ENCODE measurements at regions not wholly inside any gene's neighbourhood (a gene's known extent, or its start where the extent isn't known, plus 50 kb on each side); places are given as distances from the start of the nearest gene placed in this dataset.

- TF ChIP-seq, protein P1, sequence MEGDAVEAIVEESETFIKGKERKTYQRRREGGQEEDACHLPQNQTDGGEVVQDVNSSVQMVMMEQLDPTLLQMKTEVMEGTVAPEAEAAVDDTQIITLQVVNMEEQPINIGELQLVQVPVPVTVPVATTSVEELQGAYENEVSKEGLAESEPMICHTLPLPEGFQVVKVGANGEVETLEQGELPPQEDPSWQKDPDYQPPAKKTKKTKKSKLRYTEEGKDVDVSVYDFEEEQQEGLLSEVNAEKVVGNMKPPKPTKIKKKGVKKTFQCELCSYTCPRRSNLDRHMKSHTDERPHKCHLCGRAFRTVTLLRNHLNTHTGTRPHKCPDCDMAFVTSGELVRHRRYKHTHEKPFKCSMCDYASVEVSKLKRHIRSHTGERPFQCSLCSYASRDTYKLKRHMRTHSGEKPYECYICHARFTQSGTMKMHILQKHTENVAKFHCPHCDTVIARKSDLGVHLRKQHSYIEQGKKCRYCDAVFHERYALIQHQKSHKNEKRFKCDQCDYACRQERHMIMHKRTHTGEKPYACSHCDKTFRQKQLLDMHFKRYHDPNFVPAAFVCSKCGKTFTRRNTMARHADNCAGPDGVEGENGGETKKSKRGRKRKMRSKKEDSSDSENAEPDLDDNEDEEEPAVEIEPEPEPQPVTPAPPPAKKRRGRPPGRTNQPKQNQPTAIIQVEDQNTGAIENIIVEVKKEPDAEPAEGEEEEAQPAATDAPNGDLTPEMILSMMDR (IDR thresholded peaks at IDR 0.05; ENCODE audit: insufficient read depth, missing control alignments): no peak
- FAIRE-seq: no peak
- DNase-seq (ENCODE audit: insufficient read length, low spot score): no peak
Observed at GRCh38 chr6:94270091-94270948, 851.0 kb upstream of the EPHA7 start.

DNA sequence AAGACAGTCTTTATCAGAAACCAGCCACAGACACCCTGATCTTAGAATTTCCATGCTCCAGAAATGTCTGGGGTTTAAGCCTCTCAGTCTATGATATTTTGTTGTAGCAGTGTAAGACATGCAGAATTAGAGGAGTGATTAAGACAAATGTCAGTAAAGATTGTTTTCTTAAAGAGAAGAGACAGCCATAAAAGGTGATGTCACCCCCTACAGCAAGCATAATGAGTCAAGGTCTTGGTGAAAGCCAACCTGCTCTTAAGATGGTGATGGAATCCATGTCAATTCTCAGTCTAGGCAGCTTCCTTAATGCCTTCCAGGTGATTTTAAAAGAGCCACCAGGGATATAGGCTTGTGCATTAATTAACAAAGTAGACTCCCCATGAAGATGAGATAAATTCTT, 849.9 kb upstream of the EPHA7 start:
- TF ChIP-seq, protein P1 (IDR thresholded peaks at IDR 0.05; ENCODE audit: insufficient read depth, missing control alignments): no peak
- no peak for FAIRE-seq
- no peak for DNase-seq (ENCODE audit: insufficient read length, low spot score)

GRCh38 chr6:94260765-94261164, 841.4 kb upstream of the EPHA7 start:
- FAIRE-seq: no peak

DNA sequence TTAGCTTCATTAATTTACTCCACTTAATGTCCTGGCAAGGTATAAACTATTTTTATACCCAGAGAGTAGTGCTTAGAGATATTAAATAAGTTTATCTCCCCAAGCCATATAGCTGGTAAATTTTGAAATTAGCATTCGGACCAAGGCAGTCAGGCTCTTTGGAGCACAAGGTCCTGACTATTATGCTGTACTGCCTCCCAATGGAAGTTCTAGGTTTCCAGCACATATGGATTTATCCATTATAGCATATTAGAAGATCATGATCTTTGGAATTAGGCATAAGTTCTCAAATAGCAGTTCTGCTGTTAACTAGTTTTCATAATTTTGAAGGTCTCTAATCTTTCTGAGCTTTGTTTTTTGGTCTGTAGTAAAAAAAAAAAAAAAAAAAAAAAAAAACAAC, 835.3 kb upstream of the EPHA7 start:
- no peak for FAIRE-seq
- TF ChIP-seq, protein P1 (IDR thresholded peaks at IDR 0.05; ENCODE audit: insufficient read depth, missing control alignments): peak; percentile 65
- DNase-seq (ENCODE audit: insufficient read length, low spot score): no peak

More at GRCh38 chr6:94260765-94261164, 841.4 kb upstream of the EPHA7 start:
- no peak for DNase-seq (ENCODE audit: insufficient read length, low spot score)
- TF ChIP-seq, protein P1 (IDR thresholded peaks at IDR 0.05; ENCODE audit: insufficient read depth, missing control alignments): no peak

GRCh38 chr6:94251878-94252277, 832.5 kb upstream of the EPHA7 start:
- DNase-seq (ENCODE audit: insufficient read length, low spot score) (no peak), FAIRE-seq (no peak)
- TF ChIP-seq, protein P1 (IDR thresholded peaks at IDR 0.05; ENCODE audit: insufficient read depth, missing control alignments): no peak

GRCh38 chr6:94245395-94245794, 826.0 kb upstream of the EPHA7 start:
- FAIRE-seq: no peak

More at GRCh38 chr6:94245395-94245794, 826.0 kb upstream of the EPHA7 start:
- no peak for DNase-seq (ENCODE audit: insufficient read length, low spot score)
- TF ChIP-seq, protein P1 (IDR thresholded peaks at IDR 0.05; ENCODE audit: insufficient read depth, missing control alignments): no peak

Measured in D721Med (cell line).